GM19372 (cell line): ENCODE measurements at regions not wholly inside any gene's neighbourhood (a gene's known extent, or its start where the extent isn't known, plus 50 kb on each side); places are given as distances from the start of the nearest gene placed in this dataset.

Experiments
- ATAC-seq: cut with Tn5 transposase; IDR thresholded peaks from one replicate; pipeline ENCODE4 v1.9.1; 2021; ENCODE audit warnings: mild to moderate bottlenecking, low read depth, moderate library complexity; ENCODE audit not compliant: unreplicated experiment

GRCh38 chr9:107992271-107992670 is 502.7 kb upstream of the KLF4 start:
- ATAC-seq = no peak

- ATAC-seq = no peak
These were observed 502.0 kb upstream of the KLF4 start for GRCh38 chr9:107991581-107991980.

- ATAC-seq = no peak
These were observed 500.0 kb upstream of the KLF4 start for GRCh38 chr9:107989544-107989943.

- no peak for ATAC-seq
These were observed 499.5 kb upstream of the KLF4 start for GRCh38 chr9:107989099-107989498.

- no peak for ATAC-seq
These were observed 495.4 kb upstream of the KLF4 start for GRCh38 chr9:107984956-107985355.

GRCh38 chr9:107983762-107984161 is 494.2 kb upstream of the KLF4 start:
- no peak for ATAC-seq

- no peak for ATAC-seq
These were observed 493.6 kb upstream of the KLF4 start for GRCh38 chr9:107983181-107983603.

GRCh38 chr9:107982745-107983144 is 493.2 kb upstream of the KLF4 start:
- ATAC-seq = no peak

GRCh38 chr9:107982001-107982400 is 492.4 kb upstream of the KLF4 start:
- no peak for ATAC-seq

GRCh38 chr9:107980984-107981383 is 491.4 kb upstream of the KLF4 start:
- no peak for ATAC-seq

- no peak for ATAC-seq
These were observed 487.2 kb upstream of the KLF4 start for GRCh38 chr9:107976767-107977166.

GRCh38 chr9:107975426-107976010 is 485.9 kb upstream of the KLF4 start:
- no peak for ATAC-seq

GRCh38 chr9:107973451-107973850 is 483.9 kb upstream of the KLF4 start:
- no peak for ATAC-seq

- no peak for ATAC-seq
These were observed 482.8 kb upstream of the KLF4 start for GRCh38 chr9:107972346-107972745.

GRCh38 chr9:107971241-107971640 is 481.7 kb upstream of the KLF4 start:
- no peak for ATAC-seq

GRCh38 chr9:107970726-107971125 is 481.2 kb upstream of the KLF4 start:
- ATAC-seq = no peak

- no peak for ATAC-seq
These were observed 480.2 kb upstream of the KLF4 start for GRCh38 chr9:107969727-107970126.

GRCh38 chr9:107969141-107969540 is 479.6 kb upstream of the KLF4 start:
- no peak for ATAC-seq

- ATAC-seq = no peak
These were observed 473.7 kb upstream of the KLF4 start for GRCh38 chr9:107963246-107963645.

- no peak for ATAC-seq
These were observed 471.3 kb upstream of the KLF4 start for GRCh38 chr9:107960916-107961315.

- no peak for ATAC-seq
These were observed 464.7 kb upstream of the KLF4 start for GRCh38 chr9:107954312-107954711.

- no peak for ATAC-seq
These were observed 464.1 kb upstream of the KLF4 start for GRCh38 chr9:107953556-107954125.

GRCh38 chr9:107952773-107953172 is 463.2 kb upstream of the KLF4 start:
- ATAC-seq = no peak
